ENCODE measurements at regions not wholly inside any gene's neighbourhood (a gene's known extent, or its start where the extent isn't known, plus 50 kb on each side); places are given as distances from the start of the nearest gene placed in this dataset.
A peak's percentile ranks its signal among the peaks of the same experiment; 100 is the strongest.

DNA sequence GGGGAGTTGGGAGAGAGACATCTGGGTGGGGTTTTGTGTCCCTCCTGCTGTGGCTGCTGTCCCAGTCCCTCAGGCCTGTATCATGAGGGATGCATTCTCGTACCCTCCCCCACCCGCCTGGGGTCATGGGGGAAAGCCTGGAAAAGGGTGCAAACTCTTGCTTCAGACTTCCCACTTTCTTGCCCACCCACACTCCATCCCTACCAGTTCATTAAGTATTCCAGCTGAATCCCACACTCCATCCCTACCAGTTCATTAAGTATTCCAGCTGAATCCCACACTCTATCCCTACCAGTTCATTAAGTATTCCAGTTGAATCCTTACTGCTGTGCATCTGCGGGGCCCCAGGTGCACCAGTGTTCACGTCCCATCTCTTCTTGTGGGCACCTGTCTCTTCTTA lies 116.3 kb downstream of the ACAA2 start:
- Mint-ChIP-seq H3K4me1 (no peaks in the 10 kb centered on the region), H3K27ac (no peak overlapping the region), H3K4me3 (no peak overlapping the region), H3K27me3 (peaks cover 0 to 1% of the 10 kb centered on the region in 2 donors), H3K9me3 (no peaks in the 10 kb centered on the region), H3K36me3 (no peaks in the 10 kb centered on the region)
- ChIA-PET CTCF (ENCODE audit: partially characterized antibody) (interaction anchor here (1.8 kb wide), 1 partner anchor 161 kb away, joined by 4 read pairs; no protein-coding TSS in a partner anchor), POLR2A (ENCODE audit: partially characterized antibody) (no interaction called here)
- H3K4me1 ChIP-seq (ENCODE audit: insufficient read depth, low read length), result no peaks in the 10 kb centered on the region
- no peaks in the 10 kb centered on the region for H3K27me3 ChIP-seq (ENCODE audit: insufficient read depth, low read length)
- intact Hi-C loops (cut with micrococcal nuclease), result no loop called here
- no peak overlapping the region for H3K4me3 ChIP-seq (ENCODE audit: low read length in 2 of 2)
- no peaks in the 10 kb centered on the region for H3K36me3 ChIP-seq (ENCODE audit: insufficient read depth, low read length)
- no peaks in the 10 kb centered on the region for H3K9me3 ChIP-seq (ENCODE audit: control insufficient read depth in 1 of 2, low read length in 2 of 2)
- DNase-seq, result no peak
- no peak overlapping the region for H3K27ac ChIP-seq (ENCODE audit: low read depth, low read length)

- Mint-ChIP-seq H3K4me3 (no peak overlapping the region), H3K9me3 (no peaks in the 10 kb centered on the region), H3K27me3 (peaks cover 0 to 1% of the 10 kb centered on the region in 2 donors), H3K4me1 (peaks cover 3 to 7% (median 6%) of the 10 kb centered on the region in 4 donors), H3K36me3 (no peaks in the 10 kb centered on the region), H3K27ac (no peak overlapping the region)
- intact Hi-C loops (cut with micrococcal nuclease), result no loop called here
- Histone ChIP-seq H3K9me3 (ENCODE audit: control insufficient read depth in 1 of 2, low read length in 2 of 2) (no peaks in the 10 kb centered on the region), H3K27ac (ENCODE audit: low read depth, low read length) (no peak overlapping the region), H3K4me3 (ENCODE audit: low read length in 2 of 2) (no peak overlapping the region), H3K4me1 (ENCODE audit: insufficient read depth, low read length) (no peaks in the 10 kb centered on the region), H3K27me3 (ENCODE audit: insufficient read depth, low read length) (no peaks in the 10 kb centered on the region), H3K36me3 (ENCODE audit: insufficient read depth, low read length) (no peaks in the 10 kb centered on the region)
- ChIA-PET POLR2A (ENCODE audit: partially characterized antibody) (no interaction called here), CTCF (ENCODE audit: partially characterized antibody) (no interaction called here)
- no peak for DNase-seq
Measured at GRCh38 chr18:49694402-49694801, 118.9 kb downstream of the ACAA2 start.

DNA sequence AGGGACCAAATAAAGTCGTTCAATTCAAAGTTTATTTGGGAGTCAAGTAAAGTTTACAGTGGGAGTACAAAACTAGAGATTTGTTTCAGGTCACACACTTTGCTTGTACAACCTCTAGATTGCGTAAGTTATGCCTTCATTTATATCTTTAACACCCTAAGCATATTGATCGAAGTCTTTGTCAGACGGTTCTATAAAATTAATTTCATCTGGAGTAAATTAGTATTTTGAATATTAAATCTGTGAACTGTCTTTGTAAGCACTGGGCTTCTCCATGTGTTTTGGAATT lies 119.7 kb downstream of the ACAA2 start:
- peaks cover 0 to 1% of the 10 kb centered on the region in 2 donors for H3K27me3 Mint-ChIP-seq
- H3K36me3 Mint-ChIP-seq, result no peaks in the 10 kb centered on the region
- no peaks in the 10 kb centered on the region for H3K36me3 ChIP-seq (ENCODE audit: insufficient read depth, low read length)
- H3K4me1 Mint-ChIP-seq, result peaks cover 3 to 7% (median 6%) of the 10 kb centered on the region in 4 donors
- DNase-seq, result no peak
- no peaks in the 10 kb centered on the region for H3K9me3 Mint-ChIP-seq
- intact Hi-C loops (cut with micrococcal nuclease), result no loop called here
- no peak overlapping the region for H3K4me3 Mint-ChIP-seq
- no peak overlapping the region for H3K27ac ChIP-seq (ENCODE audit: low read depth, low read length)
- CTCF ChIA-PET (ENCODE audit: partially characterized antibody), result no interaction called here
- H3K27ac Mint-ChIP-seq, result no peak overlapping the region
- H3K27me3 ChIP-seq (ENCODE audit: insufficient read depth, low read length), result no peaks in the 10 kb centered on the region
- POLR2A ChIA-PET (ENCODE audit: partially characterized antibody), result no interaction called here
- no peak overlapping the region for H3K4me3 ChIP-seq (ENCODE audit: low read length in 2 of 2)
- no peaks in the 10 kb centered on the region for H3K9me3 ChIP-seq (ENCODE audit: control insufficient read depth in 1 of 2, low read length in 2 of 2)
- no peaks in the 10 kb centered on the region for H3K4me1 ChIP-seq (ENCODE audit: insufficient read depth, low read length)

DNA sequence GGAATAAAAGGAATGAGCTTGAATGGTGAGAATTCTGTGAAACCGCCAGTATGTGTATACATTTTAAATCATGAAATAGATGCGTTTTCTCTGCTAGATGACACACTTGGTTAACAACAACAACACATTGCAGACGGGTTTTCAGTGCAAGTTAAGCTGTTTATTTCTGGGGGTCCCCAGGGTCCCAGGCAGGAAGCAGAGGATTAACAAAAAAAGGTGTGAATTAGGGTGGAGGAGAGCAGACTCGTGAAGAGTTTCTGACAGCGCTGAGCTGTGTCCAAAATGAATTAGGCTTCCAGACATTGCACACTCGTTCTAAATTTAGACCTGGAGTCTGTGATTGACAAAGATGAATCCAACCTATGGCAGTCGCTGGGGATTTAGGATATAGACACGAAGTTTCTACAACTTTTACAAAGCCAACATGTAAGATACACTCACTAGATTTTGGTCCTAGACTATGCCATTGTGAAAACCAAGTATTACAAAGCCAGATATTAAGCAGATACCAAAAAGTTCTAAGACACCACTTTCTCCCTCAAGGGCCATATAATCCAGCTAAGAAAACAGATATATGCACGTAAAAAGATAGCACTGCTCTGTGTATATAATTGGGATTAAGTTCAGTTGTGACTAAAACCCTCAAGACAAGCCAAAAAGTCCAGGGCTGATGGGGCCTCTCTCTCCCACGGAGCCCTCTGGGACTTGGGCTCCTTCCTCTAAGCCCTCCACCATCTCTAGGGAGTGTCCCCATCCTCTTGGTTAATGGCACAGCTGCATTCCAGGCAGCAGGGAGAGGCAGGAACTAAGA lies 120.2 kb downstream of the ACAA2 start:
- no peak overlapping the region for H3K4me3 Mint-ChIP-seq
- Histone ChIP-seq H3K36me3 (ENCODE audit: insufficient read depth, low read length) (no peaks in the 10 kb centered on the region), H3K4me1 (ENCODE audit: insufficient read depth, low read length) (no peaks in the 10 kb centered on the region), H3K27ac (ENCODE audit: low read depth, low read length) (no peak overlapping the region), H3K9me3 (ENCODE audit: control insufficient read depth in 1 of 2, low read length in 2 of 2) (no peaks in the 10 kb centered on the region), H3K27me3 (ENCODE audit: insufficient read depth, low read length) (no peaks in the 10 kb centered on the region), H3K4me3 (ENCODE audit: low read length in 2 of 2) (no peak overlapping the region)
- H3K4me1 Mint-ChIP-seq, result peaks cover 3 to 7% (median 6%) of the 10 kb centered on the region in 4 donors
- H3K27me3 Mint-ChIP-seq, result peaks cover 0 to 1% of the 10 kb centered on the region in 2 donors
- POLR2A ChIA-PET (ENCODE audit: partially characterized antibody), result no interaction called here
- intact Hi-C loops (cut with micrococcal nuclease), result no loop called here
- DNase-seq, result no peak
- CTCF ChIA-PET (ENCODE audit: partially characterized antibody), result no interaction called here
- no peaks in the 10 kb centered on the region for H3K9me3 Mint-ChIP-seq
- no peaks in the 10 kb centered on the region for H3K36me3 Mint-ChIP-seq
- H3K27ac Mint-ChIP-seq, result no peak overlapping the region

DNA sequence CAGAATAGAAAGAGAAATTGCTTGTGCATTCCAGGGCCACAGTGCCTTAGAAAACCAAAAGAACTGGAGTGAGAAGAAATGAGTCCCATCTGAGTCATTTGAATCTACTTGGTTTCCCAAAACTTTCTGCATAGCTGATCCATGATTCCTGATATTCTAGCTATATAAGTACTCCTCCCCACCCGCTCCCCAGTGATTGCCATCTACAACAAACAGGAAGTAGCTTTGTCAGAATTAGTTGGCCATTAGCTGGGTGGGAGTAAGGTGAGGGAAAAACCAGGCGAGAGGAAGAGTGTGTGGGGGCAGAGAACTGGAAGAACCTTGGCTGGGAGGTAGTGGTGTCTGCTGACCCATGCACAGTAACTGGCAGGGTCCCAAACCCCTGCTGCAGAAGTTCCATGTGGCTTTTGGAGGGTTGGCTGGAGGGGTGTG lies 122.1 kb downstream of the ACAA2 start:
- intact Hi-C loops (cut with micrococcal nuclease), result no loop called here
- H3K9me3 Mint-ChIP-seq, result peaks cover 0 to 3% (median 0%) of the 10 kb centered on the region in 8 donors
- no peak for DNase-seq

DNA sequence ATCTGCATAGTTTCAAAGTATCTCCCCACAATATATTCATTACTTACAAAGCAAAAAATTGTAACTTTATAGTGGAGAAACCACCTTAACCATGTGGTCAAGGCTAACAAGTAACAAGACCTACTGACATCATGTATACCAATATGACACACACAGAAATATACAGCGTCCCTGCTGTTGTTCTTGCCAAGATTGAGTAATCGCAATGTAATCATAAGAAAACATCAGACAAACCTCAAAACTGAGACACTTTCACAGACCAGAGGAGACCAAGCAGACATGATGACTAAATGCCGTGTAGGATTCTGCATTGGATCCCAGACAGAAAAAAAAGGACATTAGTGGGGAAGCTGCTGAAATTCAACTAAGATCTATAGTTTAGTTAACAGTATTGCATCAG lies 123.0 kb downstream of the ACAA2 start:
- DNase-seq, result no peak
- peaks cover 6 to 13% (median 7%) of the 10 kb centered on the region in 4 donors for H3K4me1 Mint-ChIP-seq
- POLR2A ChIA-PET (ENCODE audit: partially characterized antibody), result no interaction called here

More for the DNA sequence above, 122.1 kb downstream of the ACAA2 start:
- no peaks in the 10 kb centered on the region for H3K4me1 ChIP-seq (ENCODE audit: insufficient read depth, low read length)
- no peaks in the 10 kb centered on the region for H3K36me3 Mint-ChIP-seq
- ChIA-PET POLR2A (ENCODE audit: partially characterized antibody) (no interaction called here), CTCF (ENCODE audit: partially characterized antibody) (no interaction called here)
- peak overlapping the region in 2 of 8 donors; percentile 35 to 61 for H3K4me3 Mint-ChIP-seq
- H3K27ac Mint-ChIP-seq, result peak overlapping the region in 1 of 7 donors; percentile 36
- H3K27me3 Mint-ChIP-seq, result peaks cover 0 to 1% of the 10 kb centered on the region in 2 donors
- no peaks in the 10 kb centered on the region for H3K36me3 ChIP-seq (ENCODE audit: insufficient read depth, low read length)
- no peaks in the 10 kb centered on the region for H3K9me3 ChIP-seq (ENCODE audit: control insufficient read depth in 1 of 2, low read length in 2 of 2)
- peaks cover 3 to 7% (median 6%) of the 10 kb centered on the region in 4 donors for H3K4me1 Mint-ChIP-seq
- no peak overlapping the region for H3K4me3 ChIP-seq (ENCODE audit: low read length in 2 of 2)
- H3K27ac ChIP-seq (ENCODE audit: low read depth, low read length), result no peak overlapping the region
- no peaks in the 10 kb centered on the region for H3K27me3 ChIP-seq (ENCODE audit: insufficient read depth, low read length)

DNA sequence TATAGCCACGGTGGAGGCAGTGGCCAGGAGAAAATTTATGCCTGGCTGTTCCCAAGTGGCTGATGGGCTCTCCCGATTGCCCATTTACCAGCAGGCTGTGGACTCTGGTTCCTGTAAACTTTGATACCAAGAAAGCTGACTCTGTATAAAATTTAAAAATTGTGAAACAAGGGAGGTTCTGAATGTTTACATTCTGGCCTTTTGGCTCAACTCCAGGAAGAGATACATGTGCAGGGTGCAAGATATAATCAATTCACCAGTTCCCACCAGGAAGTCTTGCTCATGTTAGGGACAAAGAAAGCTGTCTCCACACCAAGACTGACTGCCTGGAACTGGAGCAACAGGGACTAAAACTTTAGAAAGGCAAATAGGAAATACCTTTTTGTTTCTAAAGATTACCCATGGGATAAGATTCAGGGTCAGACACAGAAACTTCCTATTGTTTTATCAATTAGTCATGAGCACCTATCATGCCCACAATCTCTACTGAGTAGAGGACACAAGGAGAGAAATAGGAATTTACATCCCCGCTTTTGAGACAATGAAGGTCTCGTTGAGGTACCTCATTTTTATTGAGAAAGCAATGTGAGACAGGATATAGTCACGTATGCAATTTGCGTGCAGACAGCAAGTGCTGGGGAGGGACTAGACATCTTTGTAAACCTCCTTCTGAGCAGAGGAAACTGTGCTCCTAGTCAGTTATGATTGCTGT lies 123.5 kb downstream of the LIPG start:
- H3K36me3 ChIP-seq (ENCODE audit: insufficient read depth, low read length), result no peaks in the 10 kb centered on the region
- Mint-ChIP-seq H3K36me3 (no peaks in the 10 kb centered on the region), H3K4me1 (peaks cover 0 to 10% (median 5%) of the 10 kb centered on the region in 4 donors), H3K4me3 (no peak overlapping the region), H3K27me3 (peaks cover 3 to 5% of the 10 kb centered on the region in 2 donors), H3K27ac (no peak overlapping the region), H3K9me3 (peaks cover 0 to 5% (median 0%) of the 10 kb centered on the region in 8 donors)
- no peak overlapping the region for H3K27ac ChIP-seq (ENCODE audit: low read depth, low read length)
- ChIA-PET POLR2A (ENCODE audit: partially characterized antibody) (no interaction called here), CTCF (ENCODE audit: partially characterized antibody) (no interaction called here)
- no peaks in the 10 kb centered on the region for H3K9me3 ChIP-seq (ENCODE audit: control insufficient read depth in 1 of 2, low read length in 2 of 2)
- no peak overlapping the region for H3K4me3 ChIP-seq (ENCODE audit: low read length in 2 of 2)
- intact Hi-C loops (cut with micrococcal nuclease), result no loop called here
- no peaks in the 10 kb centered on the region for H3K27me3 ChIP-seq (ENCODE audit: insufficient read depth, low read length)
- H3K4me1 ChIP-seq (ENCODE audit: insufficient read depth, low read length), result no peaks in the 10 kb centered on the region
- DNase-seq, result no peak

More for the DNA sequence above, 123.0 kb downstream of the ACAA2 start:
- Histone ChIP-seq H3K36me3 (ENCODE audit: insufficient read depth, low read length) (no peaks in the 10 kb centered on the region), H3K27me3 (ENCODE audit: insufficient read depth, low read length) (no peaks in the 10 kb centered on the region), H3K4me1 (ENCODE audit: insufficient read depth, low read length) (no peaks in the 10 kb centered on the region), H3K4me3 (ENCODE audit: low read length in 2 of 2) (no peak overlapping the region), H3K9me3 (ENCODE audit: control insufficient read depth in 1 of 2, low read length in 2 of 2) (no peaks in the 10 kb centered on the region), H3K27ac (ENCODE audit: low read depth, low read length) (no peak overlapping the region)
- intact Hi-C loops (cut with micrococcal nuclease), result no loop called here
- CTCF ChIA-PET (ENCODE audit: partially characterized antibody), result no interaction called here
- peak overlapping the region in 1 of 8 donors; percentile 2 for H3K4me3 Mint-ChIP-seq
- H3K27me3 Mint-ChIP-seq, result peaks cover 0 to 4% of the 10 kb centered on the region in 2 donors
- peak overlapping the region in 2 of 7 donors; percentile 5 to 45 for H3K27ac Mint-ChIP-seq
- no peaks in the 10 kb centered on the region for H3K36me3 Mint-ChIP-seq
- H3K9me3 Mint-ChIP-seq, result peaks cover 0 to 3% (median 0%) of the 10 kb centered on the region in 8 donors
